NB4 (cell line): ENCODE measurements at regions not wholly inside any gene's neighbourhood (a gene's known extent, or its start where the extent isn't known, plus 50 kb on each side); places are given as distances from the start of the nearest gene placed in this dataset.

ENCODE experiments used
- POLR2A ChIP-seq: IDR thresholded peaks from 2 replicates; pipeline ENCODE4 v1.6.1; 2011; ENCODE audit warnings: mild to moderate bottlenecking; ENCODE audit not compliant: insufficient read length; ENCODE audit errors: extremely low read depth
- TF ChIP-seq, protein P1 (sequence below): IDR thresholded peaks from one replicate; pipeline ENCODE4 v1.5.1; 2012; ENCODE audit warnings: low read depth, low read length
- TF ChIP-seq, protein P2 (sequence below): IDR thresholded peaks from 2 replicates; pipeline ENCODE4 v1.6.1; 2011; ENCODE audit warnings: low read depth, low read length

DNA sequence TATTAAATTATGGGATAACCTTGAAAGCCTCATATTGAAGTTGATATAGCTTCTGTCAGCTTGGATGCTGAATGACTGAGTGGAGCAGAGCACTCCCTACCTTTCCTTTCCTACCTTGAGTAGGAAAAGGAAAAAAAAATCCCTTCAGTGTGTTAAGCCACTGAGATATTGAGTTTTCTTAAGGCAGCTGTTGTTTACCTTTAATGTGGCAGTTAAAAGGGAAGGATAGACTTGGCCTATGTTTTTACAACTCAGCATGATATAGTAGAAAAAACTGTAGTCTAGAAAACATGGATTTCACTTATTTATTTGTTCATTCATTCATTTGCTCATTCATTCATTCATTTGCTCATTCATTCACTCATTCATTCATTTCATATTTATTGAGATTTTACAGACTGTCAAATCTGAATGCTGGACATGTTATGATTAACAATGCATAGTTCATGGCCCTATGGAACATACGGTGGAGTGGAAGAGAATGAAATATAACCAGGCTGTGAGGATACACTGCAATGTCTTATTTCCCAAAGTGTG lies 131.5 kb upstream of the MAN1A1 start:
- TF ChIP-seq, protein P1, sequence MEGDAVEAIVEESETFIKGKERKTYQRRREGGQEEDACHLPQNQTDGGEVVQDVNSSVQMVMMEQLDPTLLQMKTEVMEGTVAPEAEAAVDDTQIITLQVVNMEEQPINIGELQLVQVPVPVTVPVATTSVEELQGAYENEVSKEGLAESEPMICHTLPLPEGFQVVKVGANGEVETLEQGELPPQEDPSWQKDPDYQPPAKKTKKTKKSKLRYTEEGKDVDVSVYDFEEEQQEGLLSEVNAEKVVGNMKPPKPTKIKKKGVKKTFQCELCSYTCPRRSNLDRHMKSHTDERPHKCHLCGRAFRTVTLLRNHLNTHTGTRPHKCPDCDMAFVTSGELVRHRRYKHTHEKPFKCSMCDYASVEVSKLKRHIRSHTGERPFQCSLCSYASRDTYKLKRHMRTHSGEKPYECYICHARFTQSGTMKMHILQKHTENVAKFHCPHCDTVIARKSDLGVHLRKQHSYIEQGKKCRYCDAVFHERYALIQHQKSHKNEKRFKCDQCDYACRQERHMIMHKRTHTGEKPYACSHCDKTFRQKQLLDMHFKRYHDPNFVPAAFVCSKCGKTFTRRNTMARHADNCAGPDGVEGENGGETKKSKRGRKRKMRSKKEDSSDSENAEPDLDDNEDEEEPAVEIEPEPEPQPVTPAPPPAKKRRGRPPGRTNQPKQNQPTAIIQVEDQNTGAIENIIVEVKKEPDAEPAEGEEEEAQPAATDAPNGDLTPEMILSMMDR: no peak
- no peak for TF ChIP-seq POLR2A
- TF ChIP-seq, protein P2, sequence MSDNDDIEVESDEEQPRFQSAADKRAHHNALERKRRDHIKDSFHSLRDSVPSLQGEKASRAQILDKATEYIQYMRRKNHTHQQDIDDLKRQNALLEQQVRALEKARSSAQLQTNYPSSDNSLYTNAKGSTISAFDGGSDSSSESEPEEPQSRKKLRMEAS: no peak
